Body of pancreas (tissue), 4 donors: ENCODE measurements at regions not wholly inside any gene's neighbourhood (a gene's known extent, or its start where the extent isn't known, plus 50 kb on each side); places are given as distances from the start of the nearest gene placed in this dataset.

Source experiments
- CTCF ChIP-seq, 7 experiments: fragments of 450-650 bp in 4 of 7; fragments of 200-600 bp in 3 of 7; sonication (generic) in 3 of 7; IDR thresholded peaks; one replicate each; pipeline ENCODE4 v1.5.1; 2016 to 2019; ENCODE audit warnings: antibody characterized with exemption in 7 of 7
- POLR2A ChIP-seq, 3 donors: fragments of 450-650 bp; IDR thresholded peaks; one replicate each; pipeline ENCODE4 v1.6.1; 2016; ENCODE audit warnings: antibody characterized with exemption in 3 of 3, mild to moderate bottlenecking in 2 of 3

- TF ChIP-seq CTCF (IDR thresholded peaks at IDR 0.05), result no peak
- no peak for TF ChIP-seq POLR2A (IDR thresholded peaks at IDR 0.05)
These were observed 153.4 kb upstream of the CARMIL1 start for GRCh38 chr6:25125736-25126135.
